ENCODE measurements at regions not wholly inside any gene's neighbourhood (a gene's known extent, or its start where the extent isn't known, plus 50 kb on each side); places are given as distances from the start of the nearest gene placed in this dataset.

DNA sequence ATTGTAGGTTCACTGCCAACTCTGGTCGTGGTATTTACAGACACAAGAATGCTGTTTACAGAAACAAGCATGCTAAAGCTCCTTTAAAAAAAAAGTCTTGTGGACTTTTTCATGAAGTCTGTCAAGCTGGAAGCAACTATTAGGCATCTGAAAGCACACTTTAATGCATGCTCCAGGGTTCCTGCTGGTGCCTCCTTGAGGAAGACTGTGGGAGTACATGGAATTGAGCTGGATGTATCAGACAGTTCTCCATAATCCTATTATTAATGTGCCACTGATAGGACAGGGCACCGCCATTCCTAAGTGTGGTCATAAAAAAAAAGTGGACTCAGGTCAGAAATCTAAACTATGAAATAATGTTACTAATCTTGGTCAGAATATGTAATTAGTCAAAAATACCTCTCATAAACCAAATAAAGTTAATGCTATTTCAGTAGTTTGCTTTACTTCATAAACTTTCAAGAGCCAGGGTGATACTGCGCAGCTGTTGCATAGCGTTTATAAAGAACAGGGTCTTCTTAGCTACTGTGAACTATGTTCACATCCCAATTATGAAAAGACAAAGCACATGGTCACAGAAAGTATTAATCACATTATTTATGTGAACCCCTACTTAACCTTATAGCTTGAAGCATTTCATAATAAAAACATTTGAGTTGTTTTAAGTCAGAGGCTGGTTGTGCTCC lies 390.8 kb upstream of the PTGER4 start:
- TF ChIP-seq SUZ12 (IDR thresholded peaks at IDR 0.05): no peak
- TF ChIP-seq NFRKB (IDR thresholded peaks at IDR 0.05): no peak
- no peak for TF ChIP-seq ELF4 (IDR thresholded peaks at IDR 0.05)
- TF ChIP-seq FOXK2 (IDR thresholded peaks at IDR 0.05): no peak
- TF ChIP-seq BHLHE40 (IDR thresholded peaks at IDR 0.05; ENCODE audit: borderline replicate concordance): no peak
- TF ChIP-seq FOXA1 (IDR thresholded peaks at IDR 0.05): no peak
- no peak for TF ChIP-seq TARDBP (IDR thresholded peaks at IDR 0.05)
